OCI-LY7 (cell line): ENCODE measurements at regions not wholly inside any gene's neighbourhood (a gene's known extent, or its start where the extent isn't known, plus 50 kb on each side); places are given as distances from the start of the nearest gene placed in this dataset.

Experiments
- BruUV-seq: library from RNA; stranded (reverse); fragments of 400-500 nt; replicated peaks from 2 replicates; lab custom pipeline; 2021; lab: Mats Ljungman, UMichigan
- CTCF ChIA-PET: fragments of 300-600 bp; sonication (Branson Sonifier 250); formaldehyde crosslinking; loops from one replicate; lab custom pipeline; 2022; ENCODE audit warnings: antibody characterized with exemption; ENCODE audit not compliant: unreplicated experiment; lab: Charles Lee
- POLR2A ChIA-PET: fragments of 300-600 bp; sonication (Branson Sonifier 250); formaldehyde crosslinking; loops from one replicate; lab custom pipeline; 2022; ENCODE audit warnings: antibody characterized with exemption; lab: Charles Lee
- DNase-seq: peaks from one replicate; pipeline ENCODE4 v3.0.0-alpha.2; 2015; ENCODE audit warnings: low spot score
- H2AFZ ChIP-seq: fragments of 200-600 bp; sonication (generic), shearing (Covaris generic); 2 replicates; pipeline ENCODE4 v1.6.1; 2014; ENCODE audit warnings: mild to moderate bottlenecking, antibody characterized with exemption, low read length, moderate library complexity
- H3K27ac ChIP-seq: fragments of 200-600 bp; sonication (generic); 2 replicates; pipeline ENCODE4 v1.5.1; 2014; ENCODE audit warnings: mixed run types, low read depth, mild to moderate bottlenecking, moderate library complexity, low read length, inconsistent platforms; ENCODE audit not compliant: poor library complexity, severe bottlenecking
- H3K36me3 ChIP-seq: fragments of 200-600 bp; sonication (generic); 2 replicates; pipeline ENCODE4 v1.6.1; 2014; ENCODE audit warnings: mild to moderate bottlenecking, antibody characterized with exemption, low read length, moderate library complexity, mixed read lengths; ENCODE audit not compliant: insufficient read depth
- H3K4me1 ChIP-seq: fragments of 200-600 bp; sonication (generic); 2 replicates; pipeline ENCODE4 v1.5.1; 2014; ENCODE audit warnings: mild to moderate bottlenecking, low read length; ENCODE audit not compliant: insufficient read depth, poor library complexity, severe bottlenecking
- H3K4me2 ChIP-seq: fragments of 200-600 bp; sonication (generic); 2 replicates; pipeline ENCODE4 v1.6.1; 2014; ENCODE audit warnings: mild to moderate bottlenecking, low read length
- H3K4me3 ChIP-seq: fragments of 200-600 bp; sonication (generic); 2 replicates; pipeline ENCODE4 v1.5.1; 2014; ENCODE audit warnings: mild to moderate bottlenecking, low read depth, low read length; ENCODE audit not compliant: poor library complexity, severe bottlenecking
- H3K79me2 ChIP-seq: fragments of 200-600 bp; sonication (generic); 2 replicates; pipeline ENCODE4 v1.6.1; 2016; ENCODE audit warnings: low read depth, mild to moderate bottlenecking, low read length, moderate library complexity, mixed read lengths; ENCODE audit not compliant: insufficient read depth
- H3K9me2 ChIP-seq: fragments of 200-600 bp; sonication (generic); 2 replicates; pipeline ENCODE4 v1.6.1; 2016; ENCODE audit warnings: mild to moderate bottlenecking, low read length, mixed read lengths; ENCODE audit not compliant: insufficient read depth
- H3K9me3 ChIP-seq: fragments of 200-600 bp; sonication (generic); 2 replicates; pipeline ENCODE4 v1.6.1; 2014; ENCODE audit warnings: mild to moderate bottlenecking, mixed run types, low read length, mixed read lengths
- H4K20me1 ChIP-seq: fragments of 200-600 bp; sonication (generic); 2 replicates; pipeline ENCODE4 v1.6.1; 2014; ENCODE audit warnings: mild to moderate bottlenecking, antibody characterized with exemption, low read length, moderate library complexity, mixed read lengths; ENCODE audit not compliant: insufficient read depth
- CTCF ChIP-seq: fragments of 200-600 bp; sonication (generic); conservative IDR thresholded peaks from 2 replicates; pipeline ENCODE4 v1.5.1; 2014; ENCODE audit warnings: mild to moderate bottlenecking, antibody characterized with exemption, low read length, moderate library complexity, mixed read lengths
- EZH2phosphoT487 ChIP-seq: fragments of 200-600 bp; sonication (generic); IDR thresholded peaks from 2 replicates; pipeline ENCODE4 v1.6.1; 2018; ENCODE audit warnings: low read depth, borderline replicate concordance, mild to moderate bottlenecking, mixed run types, antibody characterized with exemption, low read length, moderate library complexity, mixed read lengths
- intact Hi-C: fragments of 100-400 bp; cut with micrococcal nuclease; formaldehyde crosslinking; loops from one replicate; pipeline ENCODE4 v1.10.0; 2022; ENCODE audit not compliant: unreplicated experiment

GRCh38 chr4:92189146-92189545, 114.6 kb upstream of the GRID2 start:
- no peak for DNase-seq
- H3K4me3 ChIP-seq: no peak overlapping the region
- H3K79me2 ChIP-seq: no peaks in the 10 kb centered on the region
- no peaks in the 10 kb centered on the region for H4K20me1 ChIP-seq
- H2AFZ ChIP-seq: no peak overlapping the region
- no peaks in the 10 kb centered on the region for H3K9me3 ChIP-seq
- intact Hi-C loops: no loop called here
- no TSS peak for BruUV-seq
- H3K9me2 ChIP-seq: no peaks in the 10 kb centered on the region
- no peak overlapping the region for H3K4me2 ChIP-seq
- H3K4me1 ChIP-seq: no peaks in the 10 kb centered on the region
- no peak overlapping the region for H3K27ac ChIP-seq
- CTCF ChIA-PET: no interaction called here
- POLR2A ChIA-PET: no interaction called here
- TF ChIP-seq CTCF: no peak
- TF ChIP-seq EZH2phosphoT487: no peak
- no peaks in the 10 kb centered on the region for H3K36me3 ChIP-seq

GRCh38 chr4:92198711-92199110, 105.1 kb upstream of the GRID2 start:
- DNase-seq: no peak
- Histone ChIP-seq H2AFZ (no peak overlapping the region), H3K4me2 (no peak overlapping the region), H4K20me1 (no peaks in the 10 kb centered on the region), H3K4me3 (no peak overlapping the region), H3K79me2 (no peaks in the 10 kb centered on the region), H3K9me3 (no peaks in the 10 kb centered on the region), H3K4me1 (no peaks in the 10 kb centered on the region), H3K36me3 (no peaks in the 10 kb centered on the region), H3K9me2 (no peaks in the 10 kb centered on the region), H3K27ac (no peak overlapping the region)
- ChIA-PET CTCF (no interaction called here), POLR2A (interaction anchor here (1.2 kb wide), 1 partner anchor 11 kb away, joined by 3 read pairs; no protein-coding TSS in a partner anchor)
- intact Hi-C loops: no loop called here
- TF ChIP-seq EZH2phosphoT487 (no peak), CTCF (no peak)
- no TSS peak for BruUV-seq

DNA sequence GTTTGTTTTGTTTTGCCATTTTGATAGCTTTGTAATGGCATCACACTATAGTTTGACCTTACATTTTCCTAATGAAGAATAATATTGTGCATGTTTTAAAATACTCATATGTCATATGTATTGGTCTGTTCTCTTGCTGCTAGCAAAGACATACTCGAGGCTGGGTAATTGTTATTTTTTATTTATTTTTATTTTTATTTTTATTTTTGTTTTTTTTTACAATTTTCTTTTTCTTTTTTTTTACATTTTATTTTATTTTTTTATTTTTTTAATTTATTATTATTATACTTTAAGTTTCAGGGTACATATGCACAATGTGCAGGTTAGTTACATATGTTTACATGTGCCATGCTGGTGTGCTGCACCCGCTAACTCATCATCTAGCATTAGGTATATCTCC, 104.6 kb upstream of the GRID2 start:
- no peaks in the 10 kb centered on the region for H3K9me3 ChIP-seq
- no peaks in the 10 kb centered on the region for H3K4me1 ChIP-seq
- ChIA-PET CTCF (no interaction called here), POLR2A (no interaction called here)
- no peaks in the 10 kb centered on the region for H3K36me3 ChIP-seq
- BruUV-seq: no TSS peak
- TF ChIP-seq EZH2phosphoT487 (no peak), CTCF (no peak)
- no peak overlapping the region for H3K4me3 ChIP-seq
- no peaks in the 10 kb centered on the region for H4K20me1 ChIP-seq
- no peak overlapping the region for H3K4me2 ChIP-seq
- no peak overlapping the region for H3K27ac ChIP-seq
- H3K79me2 ChIP-seq: no peaks in the 10 kb centered on the region
- no peak for DNase-seq
- no peak overlapping the region for H2AFZ ChIP-seq
- intact Hi-C loops: no loop called here
- no peaks in the 10 kb centered on the region for H3K9me2 ChIP-seq
